ENCODE measurements at regions not wholly inside any gene's neighbourhood (a gene's known extent, or its start where the extent isn't known, plus 50 kb on each side); places are given as distances from the start of the nearest gene placed in this dataset.

DNA sequence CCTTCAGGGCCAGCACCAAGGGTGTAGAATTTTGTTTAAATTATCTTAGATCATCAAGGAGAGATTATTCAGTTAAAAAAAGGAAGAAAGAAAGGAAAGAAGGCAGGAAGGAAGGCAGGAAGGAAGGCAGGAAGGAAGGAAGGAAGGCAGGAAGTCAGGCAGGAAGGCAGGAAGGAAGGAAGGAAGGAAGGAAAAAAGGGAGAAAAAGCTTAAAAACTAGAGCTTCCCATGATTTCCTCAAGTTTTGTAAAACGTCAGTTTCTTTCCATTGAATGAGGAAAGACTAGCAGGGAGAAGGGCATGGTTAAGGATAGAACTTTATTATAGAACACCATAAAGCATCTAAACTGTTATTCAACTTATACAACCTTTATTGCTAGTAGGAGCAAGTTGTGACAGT lies 2672.0 kb upstream of the PCDH20 start:
- no peak for DNase-seq

- no peak for DNase-seq
Measured at GRCh38 chr13:64083811-64084210, 2668.2 kb upstream of the PCDH20 start.

DNA sequence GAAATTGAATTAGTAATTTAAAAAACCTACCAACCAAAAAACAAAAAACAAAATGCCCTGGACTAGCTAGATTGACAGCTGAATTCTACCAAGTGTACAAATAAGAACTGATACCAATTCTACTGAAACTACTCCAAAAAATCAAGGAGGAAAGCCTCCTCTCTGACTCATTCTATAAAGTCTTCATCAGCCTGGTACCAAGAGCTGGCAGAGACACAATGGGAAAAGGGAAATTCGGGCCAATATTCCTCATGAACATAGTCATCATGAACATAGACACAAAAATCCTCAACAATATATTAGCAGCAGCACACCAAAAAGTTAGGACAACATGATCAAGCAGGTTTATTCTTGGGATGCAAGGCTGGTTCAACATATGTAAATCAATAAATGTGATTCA lies 2667.7 kb upstream of the PCDH20 start:
- DNase-seq, result no peak

- DNase-seq, result peak in 1 of 2 experiments; percentile 45
Measured at GRCh38 chr13:64078480-64078936, 2662.9 kb upstream of the PCDH20 start.

- peak; percentile 66 to 74 for DNase-seq
Measured at GRCh38 chr13:64078025-64078424, 2662.4 kb upstream of the PCDH20 start.

GRCh38 chr13:64077132-64077835 lies 2661.6 kb upstream of the PCDH20 start:
- DNase-seq, result peak; percentile 37 to 50

GRCh38 chr13:64075543-64076271 lies 2660.1 kb upstream of the PCDH20 start:
- DNase-seq, result peak; percentile 76 to 93

- no peak for DNase-seq
Measured at GRCh38 chr13:64074971-64075474, 2659.4 kb upstream of the PCDH20 start.

DNA sequence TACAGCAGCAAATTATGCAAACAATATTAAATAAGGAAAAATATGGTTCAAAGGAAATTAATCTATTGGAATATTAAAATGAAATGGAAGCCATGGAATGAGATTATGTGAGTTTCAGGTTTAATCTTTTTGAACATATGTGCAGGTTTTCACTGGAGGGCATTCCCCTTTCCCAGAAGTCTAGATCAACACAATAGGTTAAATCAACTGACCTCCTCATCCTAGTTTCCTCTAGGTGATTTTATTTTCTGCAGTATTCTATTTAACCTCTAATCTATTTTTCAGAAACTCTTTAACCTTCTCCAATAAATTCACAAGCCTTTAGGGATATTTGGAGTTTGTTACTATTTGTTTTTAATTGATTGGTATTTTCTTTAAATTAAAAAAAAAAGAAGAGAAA lies 2657.6 kb upstream of the PCDH20 start:
- DNase-seq, result no peak

DNA sequence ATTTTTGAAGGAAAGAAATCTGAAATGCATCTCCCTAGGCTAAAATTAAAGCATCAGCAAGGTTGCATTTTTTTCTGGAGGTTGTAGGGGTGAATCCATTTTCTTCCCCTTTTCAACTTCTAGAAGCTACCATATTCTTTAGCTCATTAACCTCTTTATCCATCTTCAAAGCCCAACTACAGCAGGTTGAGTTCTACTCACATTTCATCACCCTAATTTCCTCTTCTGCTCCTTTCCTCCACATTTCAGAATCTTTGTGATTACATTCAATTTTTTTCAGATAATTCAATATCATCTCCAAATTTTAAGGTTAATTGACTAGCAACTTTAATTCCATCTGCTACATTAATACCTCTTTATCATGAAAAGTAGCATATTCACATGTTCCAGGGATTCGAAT lies 2655.7 kb upstream of the PCDH20 start:
- DNase-seq, result no peak

DNA sequence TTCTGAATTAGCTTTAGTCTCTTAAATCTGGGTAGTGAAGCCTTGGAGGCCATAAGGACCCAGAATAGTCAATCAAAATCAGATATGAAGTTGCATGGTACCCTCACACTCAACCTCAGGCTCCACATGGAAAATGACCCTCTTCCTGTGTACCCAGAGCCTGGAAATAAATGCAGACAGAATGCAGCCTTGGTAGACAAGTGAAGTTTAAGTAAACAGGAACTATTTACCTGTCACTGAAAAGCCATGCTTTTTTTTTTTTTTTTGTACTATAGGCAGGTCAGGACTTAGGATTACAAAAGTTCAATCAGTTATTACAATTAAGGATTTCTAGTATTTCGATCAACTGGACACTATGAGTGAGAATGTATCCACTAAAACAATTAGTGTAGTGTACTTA lies 2654.2 kb upstream of the PCDH20 start:
- no peak for DNase-seq

DNA sequence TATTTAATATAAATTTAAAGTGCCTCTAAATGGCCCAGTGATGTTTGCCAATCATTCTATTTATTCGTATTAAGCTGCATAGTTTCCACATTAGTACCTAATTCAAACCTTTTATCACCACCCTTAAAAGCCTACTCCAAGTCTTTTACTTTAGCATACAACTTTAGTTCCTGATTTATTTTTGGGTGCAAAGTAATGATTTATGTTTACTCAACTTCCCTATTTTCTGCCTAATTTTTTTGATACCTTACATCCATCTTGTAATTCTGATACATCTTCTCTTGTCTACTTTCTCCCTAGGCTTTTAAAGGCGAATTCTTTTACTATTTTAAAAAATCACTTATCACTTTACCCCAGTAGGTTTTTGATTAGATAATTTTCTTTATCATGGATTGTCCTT lies 2651.1 kb upstream of the PCDH20 start:
- no peak for DNase-seq

DNA sequence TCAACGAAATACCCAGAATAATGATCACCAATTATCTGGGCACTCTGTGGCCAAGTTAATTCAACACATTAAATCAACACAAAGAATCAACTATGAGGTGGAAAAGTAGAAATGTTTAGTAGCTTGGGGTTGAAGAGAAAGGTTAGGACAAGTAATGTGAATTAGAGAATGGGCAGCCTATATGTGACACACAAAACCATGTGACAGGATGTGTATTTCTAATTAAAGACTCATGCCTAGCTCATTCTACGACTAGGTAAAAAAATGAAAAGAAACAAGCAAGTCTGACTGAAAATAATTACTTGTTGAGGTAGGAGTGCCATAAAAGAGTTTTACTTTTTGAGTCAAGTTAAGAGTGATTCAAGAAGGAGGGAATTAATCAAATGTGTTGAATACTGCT lies 2646.0 kb upstream of the PCDH20 start:
- DNase-seq, result no peak

GRCh38 chr13:64057372-64058020 lies 2641.8 kb upstream of the PCDH20 start:
- no peak for DNase-seq

- no peak for DNase-seq
Measured at GRCh38 chr13:64054321-64054720, 2638.7 kb upstream of the PCDH20 start.

DNA sequence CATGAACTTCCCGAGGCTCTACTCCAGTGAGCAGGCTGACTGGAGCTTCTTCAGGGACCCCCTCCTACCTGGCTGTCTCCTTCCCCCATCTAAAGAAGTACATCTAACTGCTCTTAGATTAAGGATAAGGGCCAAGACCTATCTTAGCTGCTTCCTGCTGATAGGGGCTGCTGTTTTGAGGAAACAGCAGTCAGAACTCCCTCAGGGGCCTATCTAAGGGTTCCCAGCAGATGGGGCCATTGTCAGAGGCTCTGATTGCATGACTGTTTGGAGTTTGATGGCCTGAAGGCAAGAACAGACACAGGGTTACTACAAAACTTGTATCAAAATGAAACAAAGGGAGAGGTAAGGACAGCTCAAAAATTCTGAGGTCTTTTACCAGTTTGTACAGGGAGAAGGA lies 2636.9 kb upstream of the PCDH20 start:
- no peak for DNase-seq

GRCh38 chr13:64051278-64051677 lies 2635.6 kb upstream of the PCDH20 start:
- no peak for DNase-seq

GRCh38 chr13:64041296-64041695 lies 2625.6 kb upstream of the PCDH20 start:
- no peak for DNase-seq

DNA sequence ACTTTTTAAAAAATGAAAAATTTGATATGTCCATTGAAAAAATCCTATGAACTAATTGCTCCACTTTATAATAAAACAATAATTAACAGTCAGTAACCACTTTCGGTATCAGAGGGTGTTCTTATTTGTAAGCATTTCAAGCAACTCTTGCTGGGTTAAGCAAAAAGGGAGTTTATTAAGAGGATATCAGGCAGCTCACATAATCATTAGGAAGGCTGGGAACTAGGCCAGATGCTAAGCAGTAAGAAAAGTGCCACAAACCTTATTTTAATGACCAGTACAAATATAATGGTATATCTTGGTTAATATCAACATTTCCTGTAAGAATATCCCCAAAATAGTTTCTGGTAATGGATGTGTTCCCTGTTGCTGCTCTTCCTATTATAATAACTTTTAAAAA lies 2618.3 kb upstream of the PCDH20 start:
- no peak for DNase-seq

- DNase-seq, result no peak
Measured at GRCh38 chr13:64029343-64030093, 2613.9 kb upstream of the PCDH20 start.

GRCh38 chr13:64028551-64028950 lies 2612.9 kb upstream of the PCDH20 start:
- no peak for DNase-seq

- DNase-seq, result no peak
Measured at GRCh38 chr13:64020126-64020525, 2604.5 kb upstream of the PCDH20 start.

- DNase-seq, result no peak
Measured at GRCh38 chr13:64007339-64007738, 2591.7 kb upstream of the PCDH20 start.
